CD14-positive monocyte (primary cell): ENCODE measurements at regions not wholly inside any gene's neighbourhood (a gene's known extent, or its start where the extent isn't known, plus 50 kb on each side); places are given as distances from the start of the nearest gene placed in this dataset.

Experiments used
- DNase-seq, 3 donors: peaks; one replicate each; pipeline ENCODE4 v3.0.0-alpha.2; 2011 to 2022
- H2AFZ ChIP-seq: 2 replicates; pipeline ENCODE4 v1.6.0; 2012; ENCODE audit warnings: mild to moderate bottlenecking, low read depth, low read length, inconsistent platforms; ENCODE audit not compliant: insufficient read depth, poor library complexity, severe bottlenecking
- H3K27ac ChIP-seq, 2 donors: 1 replicate in 1 of 2; 2 replicates in 1 of 2; pipeline ENCODE4 v1.5.1; 2012 to 2013; ENCODE audit warnings: low read length in 2 of 2, control low read depth in 1 of 2, inconsistent platforms in 1 of 2, low read depth in 1 of 2, mild to moderate bottlenecking in 1 of 2
- H3K27me3 ChIP-seq, 2 donors: one replicate each; pipeline versions ENCODE4 v1.6.0 to v1.6.1; 2011 to 2013; ENCODE audit warnings: low read length in 2 of 2; ENCODE audit not compliant: control insufficient read depth in 2 of 2, insufficient read depth in 2 of 2
- H3K36me3 ChIP-seq, 2 donors: replicated peaks in 1 of 2; 1 replicate in 1 of 2; 2 replicates in 1 of 2; pipeline versions ENCODE4 v1.5.1 to v1.6.1; 2012 to 2013; ENCODE audit warnings: low read length in 2 of 2, control low read depth in 1 of 2, inconsistent platforms in 1 of 2, mild to moderate bottlenecking in 1 of 2; ENCODE audit not compliant: insufficient read depth in 2 of 2, control insufficient read depth in 1 of 2
- H3K4me1 ChIP-seq, 2 donors: 1 replicate in 1 of 2; 2 replicates in 1 of 2; pipeline versions ENCODE4 v1.5.1 to v1.6.1; 2012 to 2013; ENCODE audit warnings: low read length in 2 of 2, control low read depth in 1 of 2, inconsistent platforms in 1 of 2, mild to moderate bottlenecking in 1 of 2, moderate library complexity in 1 of 2; ENCODE audit not compliant: insufficient read depth in 2 of 2, control insufficient read depth in 1 of 2
- H3K4me2 ChIP-seq: replicated peaks from 2 replicates; pipeline ENCODE3; 2012; ENCODE audit warnings: low read length, moderate library complexity, mild to moderate bottlenecking; ENCODE audit not compliant: poor library complexity, severe bottlenecking; ENCODE audit errors: extremely low read depth
- H3K4me3 ChIP-seq, 3 experiments: fragments of 200-600 bp in 1 of 3; sonication (generic) in 1 of 3; replicated peaks in 1 of 3; 1 replicate in 2 of 3; 2 replicates in 1 of 3; pipeline ENCODE4 v1.5.1; 2011 to 2013; ENCODE audit warnings: low read length in 3 of 3, mild to moderate bottlenecking in 3 of 3, control low read depth in 2 of 3, low read depth in 2 of 3, inconsistent platforms in 1 of 3, moderate library complexity in 1 of 3
- H3K79me2 ChIP-seq: 2 replicates; pipeline ENCODE4 v1.6.0; 2012; ENCODE audit warnings: mild to moderate bottlenecking, control low read depth, inconsistent platforms, low read length, moderate library complexity; ENCODE audit not compliant: insufficient read depth
- H3K9ac ChIP-seq: 2 replicates; pipeline ENCODE4 v1.6.0; 2017; ENCODE audit warnings: low read length, mild to moderate bottlenecking; ENCODE audit not compliant: insufficient read depth, poor library complexity, severe bottlenecking
- H3K9me3 ChIP-seq, 2 donors: replicated peaks in 1 of 2; 1 replicate in 1 of 2; 2 replicates in 1 of 2; pipeline versions ENCODE4 v1.5.1 to v1.6.1; 2012 to 2013; ENCODE audit warnings: low read length in 2 of 2, control low read depth in 1 of 2; ENCODE audit not compliant: control insufficient read depth in 1 of 2, insufficient read depth in 1 of 2
- H4K20me1 ChIP-seq: 2 replicates; pipeline ENCODE4 v1.6.0; 2012; ENCODE audit warnings: mild to moderate bottlenecking, low read length, control low read depth, moderate library complexity; ENCODE audit not compliant: insufficient read depth
- H3K27ac Mint-ChIP-seq, 7 donors: one replicate each; pipeline ENCODE4 v1.8.0; 2020; ENCODE audit warnings: mild to moderate bottlenecking in 7 of 7, mixed read lengths in 7 of 7, moderate library complexity in 6 of 7, inconsistent platforms in 2 of 7
- H3K27me3 Mint-ChIP-seq, 3 donors: one replicate each; pipeline ENCODE4 v1.8.0; 2021 to 2022; ENCODE audit warnings: low read depth in 3 of 3, mild to moderate bottlenecking in 3 of 3, mixed read lengths in 3 of 3, moderate library complexity in 3 of 3, inconsistent platforms in 1 of 3
- H3K36me3 Mint-ChIP-seq, 2 donors: one replicate each; pipeline ENCODE4 v1.8.0; 2020; ENCODE audit warnings: mixed read lengths in 2 of 2, inconsistent platforms in 1 of 2, mild to moderate bottlenecking in 1 of 2
- H3K4me1 Mint-ChIP-seq: one replicate; pipeline ENCODE4 v1.8.0; 2020; ENCODE audit warnings: mild to moderate bottlenecking, mixed read lengths
- H3K4me3 Mint-ChIP-seq, 2 donors: one replicate each; pipeline ENCODE4 v1.8.0; 2020; ENCODE audit warnings: mild to moderate bottlenecking in 2 of 2, mixed read lengths in 2 of 2, moderate library complexity in 1 of 2
- H3K9me3 Mint-ChIP-seq, 7 donors: one replicate each; pipeline ENCODE4 v1.8.0; 2020 to 2022; ENCODE audit warnings: mixed read lengths in 7 of 7, mild to moderate bottlenecking in 6 of 7, moderate library complexity in 6 of 7, inconsistent platforms in 2 of 7
- WGBS: methylation state at CpG from one replicate; pipeline ENCODE4 v1.1.5; 2013; ENCODE audit warnings: missing lambda C conversion rate; ENCODE audit not compliant: insufficient coverage; 5-methylcytosine and 5-hydroxymethylcytosine counted together
- intact Hi-C, 2 donors: fragments of 100-400 bp; cut with micrococcal nuclease; formaldehyde crosslinking; loops; one replicate each; pipeline versions ENCODE4 v1.15.0 to v1.15.1; 2023
- TF ChIP-seq, protein P1 (sequence below): fragments of 200-600 bp; IDR thresholded peaks from one replicate; pipeline ENCODE4 v1.8.0; 2022; ENCODE audit warnings: antibody characterized with exemption, mild to moderate bottlenecking

DNA sequence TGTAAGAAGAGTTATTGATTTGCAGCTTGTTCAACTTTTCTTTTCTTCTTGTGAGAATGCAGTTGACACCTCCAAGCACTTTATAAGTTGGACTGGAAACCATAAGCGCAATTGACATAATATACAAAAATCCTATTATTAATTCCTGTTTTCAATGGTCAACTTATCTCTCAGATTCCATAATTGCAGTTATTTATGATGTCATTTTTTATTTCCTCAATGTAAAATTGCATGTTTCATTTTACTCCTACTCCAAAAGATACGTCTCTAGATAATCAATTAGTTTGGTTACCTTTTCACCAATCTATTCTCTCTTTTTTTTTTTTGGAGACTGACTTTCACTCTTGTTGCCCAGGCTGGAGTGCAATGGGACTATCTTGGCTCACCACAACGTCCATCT is 1416.1 kb upstream of the CDH6 start:
- Histone ChIP-seq H3K79me2 (no peaks in the 10 kb centered on the region), H4K20me1 (no peaks in the 10 kb centered on the region), H3K27ac (no peak overlapping the region), H3K27me3 (no peaks in the 10 kb centered on the region), H3K36me3 (no peaks in the 10 kb centered on the region), H3K9ac (no peak overlapping the region), H3K4me3 (no peak overlapping the region), H2AFZ (no peak overlapping the region), H3K9me3 (peaks cover 4 to 5% of the 10 kb centered on the region in 2 donors), H3K4me2 (no peak overlapping the region), H3K4me1 (no peaks in the 10 kb centered on the region)
- 71% methylated on average over 2 of the region's 3 CpGs for WGBS
- no peak overlapping the region for H3K4me3 Mint-ChIP-seq
- intact Hi-C loops = no loop called here
- H3K27ac Mint-ChIP-seq = no peak overlapping the region
- TF ChIP-seq, protein P1, sequence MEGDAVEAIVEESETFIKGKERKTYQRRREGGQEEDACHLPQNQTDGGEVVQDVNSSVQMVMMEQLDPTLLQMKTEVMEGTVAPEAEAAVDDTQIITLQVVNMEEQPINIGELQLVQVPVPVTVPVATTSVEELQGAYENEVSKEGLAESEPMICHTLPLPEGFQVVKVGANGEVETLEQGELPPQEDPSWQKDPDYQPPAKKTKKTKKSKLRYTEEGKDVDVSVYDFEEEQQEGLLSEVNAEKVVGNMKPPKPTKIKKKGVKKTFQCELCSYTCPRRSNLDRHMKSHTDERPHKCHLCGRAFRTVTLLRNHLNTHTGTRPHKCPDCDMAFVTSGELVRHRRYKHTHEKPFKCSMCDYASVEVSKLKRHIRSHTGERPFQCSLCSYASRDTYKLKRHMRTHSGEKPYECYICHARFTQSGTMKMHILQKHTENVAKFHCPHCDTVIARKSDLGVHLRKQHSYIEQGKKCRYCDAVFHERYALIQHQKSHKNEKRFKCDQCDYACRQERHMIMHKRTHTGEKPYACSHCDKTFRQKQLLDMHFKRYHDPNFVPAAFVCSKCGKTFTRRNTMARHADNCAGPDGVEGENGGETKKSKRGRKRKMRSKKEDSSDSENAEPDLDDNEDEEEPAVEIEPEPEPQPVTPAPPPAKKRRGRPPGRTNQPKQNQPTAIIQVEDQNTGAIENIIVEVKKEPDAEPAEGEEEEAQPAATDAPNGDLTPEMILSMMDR = no peak
- no peak for DNase-seq
- no peaks in the 10 kb centered on the region for H3K4me1 Mint-ChIP-seq
- peaks cover 0 to 6% (median 2%) of the 10 kb centered on the region in 7 donors for H3K9me3 Mint-ChIP-seq
- no peaks in the 10 kb centered on the region for H3K27me3 Mint-ChIP-seq
- H3K36me3 Mint-ChIP-seq = no peaks in the 10 kb centered on the region

DNA sequence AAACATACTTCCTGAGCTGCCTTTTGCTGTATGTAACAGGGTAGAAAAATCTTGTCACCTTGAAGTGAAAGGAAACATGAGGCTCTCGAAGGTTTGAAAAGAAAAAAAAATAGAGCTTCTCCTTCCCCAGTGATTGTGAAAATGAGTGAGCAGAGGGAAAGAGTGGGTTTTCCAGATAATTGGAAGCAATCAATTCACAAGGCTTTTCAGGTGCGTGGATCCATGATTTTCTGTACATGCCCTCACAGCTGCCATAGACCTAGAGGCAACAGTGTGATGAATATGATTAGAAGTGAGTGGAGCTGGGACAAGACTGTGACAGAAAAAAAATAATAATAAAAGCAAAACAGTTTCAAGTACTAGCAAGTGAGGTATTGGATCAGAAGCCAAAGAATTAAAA is 1422.5 kb upstream of the CDH6 start:
- no peak overlapping the region for H2AFZ ChIP-seq
- no peak overlapping the region for H3K9ac ChIP-seq
- TF ChIP-seq, protein P1 = no peak
- H3K79me2 ChIP-seq = no peaks in the 10 kb centered on the region
- H3K4me2 ChIP-seq = no peak overlapping the region
- H3K4me3 Mint-ChIP-seq = no peak overlapping the region
- H3K4me1 Mint-ChIP-seq = no peaks in the 10 kb centered on the region
- H3K27me3 ChIP-seq = no peaks in the 10 kb centered on the region
- no peaks in the 10 kb centered on the region for H3K4me1 ChIP-seq
- no peak overlapping the region for H3K27ac Mint-ChIP-seq
- intact Hi-C loops = no loop called here
- no peak overlapping the region for H3K27ac ChIP-seq
- no peaks in the 10 kb centered on the region for H3K27me3 Mint-ChIP-seq
- H3K36me3 ChIP-seq = no peaks in the 10 kb centered on the region
- peaks cover 0 to 4% of the 10 kb centered on the region in 2 donors for H3K9me3 ChIP-seq
- no peak for DNase-seq
- no peaks in the 10 kb centered on the region for H3K36me3 Mint-ChIP-seq
- no peaks in the 10 kb centered on the region for H4K20me1 ChIP-seq
- H3K4me3 ChIP-seq = no peak overlapping the region
- no CpG with 5 or more reads among the region's 2 CpGs for WGBS
- H3K9me3 Mint-ChIP-seq = peaks cover 0 to 11% (median 3%) of the 10 kb centered on the region in 7 donors
